Mucosa of descending colon (tissue), 3 donors: ENCODE measurements at regions not wholly inside any gene's neighbourhood (a gene's known extent, or its start where the extent isn't known, plus 50 kb on each side); places are given as distances from the start of the nearest gene placed in this dataset.

Source experiments
- ATAC-seq: fragments of 200-7000 bp; cut with Tn5 transposase; one replicate; pipeline ENCODE4 v1.9.1; 2020; ENCODE audit warnings: mild to moderate bottlenecking, moderate library complexity
- DNase-seq, 3 donors: peaks; one replicate each; pipeline ENCODE4 v3.0.0-alpha.2; 2020
- H3K36me3 ChIP-seq: fragments of 200-600 bp; one replicate; pipeline ENCODE4 v1.8.0; 2021; ENCODE audit warnings: low read depth, mild to moderate bottlenecking
- H3K4me1 ChIP-seq: fragments of 200-600 bp; one replicate; pipeline ENCODE4 v1.8.0; 2021; ENCODE audit warnings: low read depth, mild to moderate bottlenecking
- H3K4me3 ChIP-seq: fragments of 200-600 bp; one replicate; pipeline ENCODE4 v1.8.0; 2021; ENCODE audit warnings: mild to moderate bottlenecking
- H3K9me3 ChIP-seq: fragments of 200-600 bp; one replicate; pipeline ENCODE4 v1.8.0; 2021; ENCODE audit warnings: mild to moderate bottlenecking
- CTCF ChIP-seq: fragments of 200-600 bp; IDR thresholded peaks from one replicate; pipeline ENCODE4 v1.8.0; 2022; ENCODE audit warnings: antibody characterized with exemption, mild to moderate bottlenecking
- intact Hi-C, 2 donors: fragments of 100-400 bp; cut with DNase I in 1 of 2; cut with micrococcal nuclease in 1 of 2; formaldehyde crosslinking; loops; one replicate each; pipeline versions ENCODE4 v1.11.0 to v1.11.1; 2022; cut with DNase I, micrococcal nuclease
- donor health status: DM: no; HTN: no; CAD: no; lungs with moderate emphysema.
- donor health status: DM: no; HTN: no; CAD: no.
- donor health status: DM: no; HTN: yes; CAD: no.

GRCh38 chr5:110812639-110813038, 73.8 kb downstream of the SLC25A46 start:
- intact Hi-C loops: no loop called here
- no peak for TF ChIP-seq CTCF
- Histone ChIP-seq H3K9me3 (peaks cover 6% of the 10 kb centered on the region), H3K4me3 (no peak overlapping the region), H3K36me3 (no peaks in the 10 kb centered on the region), H3K4me1 (no peaks in the 10 kb centered on the region)
- no peak for DNase-seq
- no peak for ATAC-seq

GRCh38 chr5:110815916-110816605, 77.3 kb downstream of the SLC25A46 start:
- DNase-seq: no peak
- Histone ChIP-seq H3K4me1 (no peaks in the 10 kb centered on the region), H3K4me3 (no peak overlapping the region), H3K9me3 (peaks cover 6% of the 10 kb centered on the region), H3K36me3 (no peaks in the 10 kb centered on the region)
- ATAC-seq: no peak
- TF ChIP-seq CTCF: no peak
- intact Hi-C loops: no loop called here

- Histone ChIP-seq H3K9me3 (no peaks in the 10 kb centered on the region), H3K4me1 (no peaks in the 10 kb centered on the region), H3K36me3 (no peaks in the 10 kb centered on the region), H3K4me3 (no peak overlapping the region)
- ATAC-seq (no peak), DNase-seq (no peak)
- no peak for TF ChIP-seq CTCF
- intact Hi-C loops: no loop called here
These were observed 78.7 kb downstream of the SLC25A46 start for GRCh38 chr5:110817459-110817858.

- no peak for TF ChIP-seq CTCF
- no peaks in the 10 kb centered on the region for H3K36me3 ChIP-seq
- no peaks in the 10 kb centered on the region for H3K4me1 ChIP-seq
- intact Hi-C loops: no loop called here
- ATAC-seq (no peak), DNase-seq (no peak)
- H3K4me3 ChIP-seq: no peak overlapping the region
- peaks cover 53% of the 10 kb centered on the region for H3K9me3 ChIP-seq
These were observed 84.8 kb downstream of the SLC25A46 start for GRCh38 chr5:110823571-110823970.

GRCh38 chr5:110824936-110825441, 86.2 kb downstream of the SLC25A46 start:
- H3K4me1 ChIP-seq: no peaks in the 10 kb centered on the region
- no peaks in the 10 kb centered on the region for H3K36me3 ChIP-seq
- DNase-seq: no peak
- no peak for TF ChIP-seq CTCF
- H3K4me3 ChIP-seq: no peak overlapping the region
- intact Hi-C loops: no loop called here
- no peak for ATAC-seq
- peaks cover 60% of the 10 kb centered on the region for H3K9me3 ChIP-seq
